Activated CD4-positive, alpha-beta T cell treated with anti-CD3 and anti-CD28 coated beads, Interleukin-2, Interleukin-4, amounts not matched to agents 100 ng/mL and 50 ng/mL, durations not matched to agents 16 hours and 8 hours (primary cell): ENCODE measurements at regions not wholly inside any gene's neighbourhood (a gene's known extent, or its start where the extent isn't known, plus 50 kb on each side); places are given as distances from the start of the nearest gene placed in this dataset.

ENCODE experiments used
- DNase-seq: peaks from one replicate; pipeline ENCODE4 v3.0.0-alpha.2; 2020; ENCODE audit warnings: low spot score

DNA sequence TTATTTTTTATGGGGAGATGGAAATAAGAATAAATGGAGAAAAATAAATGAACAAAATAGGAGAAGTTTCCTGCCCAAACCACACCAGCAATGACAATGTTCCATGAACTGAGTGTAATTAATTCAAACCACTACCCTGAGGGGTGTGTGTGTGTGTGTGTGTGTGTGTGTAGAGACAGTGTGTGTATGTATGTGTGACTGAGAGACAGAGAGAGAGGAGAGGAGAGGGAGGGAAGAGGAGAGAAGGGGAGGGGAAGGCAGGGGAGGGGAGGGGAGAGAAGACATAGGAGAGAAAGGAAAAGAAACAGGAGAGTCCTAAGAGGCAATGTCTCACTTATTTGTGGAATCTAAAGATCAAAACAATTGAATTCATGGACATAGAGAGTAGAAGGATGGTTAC is 65.0 kb upstream of the POU2AF1 start:
- DNase-seq: no peak

GRCh38 chr11:111443640-111444039 is 64.6 kb upstream of the POU2AF1 start:
- no peak for DNase-seq

GRCh38 chr11:111443032-111443431 is 64.0 kb upstream of the POU2AF1 start:
- no peak for DNase-seq

DNA sequence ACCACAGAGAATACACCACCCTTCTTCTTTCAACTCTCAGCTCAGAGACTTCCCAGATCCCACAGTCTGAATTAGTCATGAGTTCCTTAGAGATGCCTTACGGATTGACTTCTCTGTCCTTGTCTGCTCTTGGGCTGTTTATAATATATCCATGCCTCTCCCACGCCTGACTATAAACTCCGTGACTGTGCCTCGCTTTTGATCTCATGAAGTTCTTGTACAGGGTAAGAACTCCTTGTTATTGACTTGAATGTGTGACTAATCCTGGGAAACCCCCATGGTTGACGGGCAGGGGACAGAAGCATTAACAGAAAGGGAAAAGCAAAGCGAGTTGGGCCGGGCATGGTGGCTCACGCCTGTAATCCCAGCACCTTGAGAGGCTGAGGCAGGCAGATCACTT is 62.4 kb upstream of the POU2AF1 start:
- peak; percentile 14 for DNase-seq

DNA sequence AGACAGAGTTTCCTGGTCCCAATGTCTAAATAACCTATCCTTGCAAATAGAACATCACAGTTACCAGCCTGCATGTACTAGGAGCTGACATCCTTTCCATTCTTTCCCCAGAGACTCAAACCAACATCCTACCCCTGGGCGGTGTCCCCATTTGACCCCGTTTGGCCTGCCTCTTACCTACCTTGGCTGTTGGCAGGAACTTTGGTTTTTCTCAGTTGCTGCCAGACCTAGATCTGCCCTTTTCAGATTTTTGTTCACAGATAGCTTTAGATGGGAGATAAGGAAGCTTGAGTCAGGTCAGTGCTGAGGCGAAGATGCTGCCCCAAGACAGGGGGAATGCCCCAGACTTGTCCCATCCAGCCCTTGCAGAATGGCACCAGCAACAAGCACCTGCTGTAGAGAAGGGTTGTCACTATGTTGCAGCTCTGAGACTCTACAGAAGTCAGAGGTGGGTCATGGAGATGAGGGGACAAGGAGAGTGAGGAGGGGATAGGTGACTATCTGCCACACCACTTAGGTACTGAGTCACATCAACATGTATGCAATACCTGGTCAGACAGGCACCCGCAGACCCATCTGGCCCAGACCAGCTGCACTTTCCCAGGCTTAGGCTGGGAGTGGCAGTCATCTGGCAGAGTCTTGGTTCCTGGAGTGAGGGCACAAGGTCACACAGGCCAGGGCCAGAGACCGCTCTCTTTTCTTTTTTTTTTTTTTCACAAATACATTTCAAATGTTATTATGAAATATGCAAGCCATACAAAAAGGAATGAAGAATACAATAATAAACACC is 61.5 kb upstream of the POU2AF1 start:
- no peak for DNase-seq

GRCh38 chr11:111439901-111440300 is 60.8 kb upstream of the POU2AF1 start:
- no peak for DNase-seq

DNA sequence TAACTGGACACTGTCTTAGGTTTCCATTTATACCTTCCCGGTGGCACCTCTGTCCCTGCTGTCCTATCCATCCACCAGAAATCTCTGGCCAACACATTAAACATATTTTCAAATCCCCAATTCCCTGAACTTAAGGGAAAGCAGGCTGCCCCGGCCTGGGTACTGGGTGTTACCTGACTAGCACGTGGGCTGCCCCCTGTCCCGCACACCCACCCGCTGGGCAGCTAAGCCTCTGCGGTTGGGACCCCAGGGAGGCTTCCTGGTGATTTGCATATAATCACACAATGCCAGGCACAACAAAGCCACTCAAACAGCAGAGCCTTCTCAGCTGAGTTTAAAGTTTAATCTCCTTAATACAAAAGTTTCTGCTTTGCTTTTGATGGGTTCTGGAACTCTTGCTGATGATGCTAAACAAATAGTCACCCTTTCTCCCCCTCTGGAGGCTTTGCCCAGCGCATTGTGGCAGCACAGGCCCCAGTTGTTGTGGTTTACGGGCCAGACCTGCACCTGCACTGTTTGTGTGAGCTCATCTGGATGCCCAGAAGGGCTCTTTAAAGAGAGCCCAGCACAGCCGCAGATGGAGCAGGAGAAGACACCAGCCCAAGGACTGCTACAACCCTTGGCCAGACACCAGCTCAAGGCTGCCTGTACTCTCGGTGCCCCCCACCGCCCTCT is 59.9 kb upstream of the POU2AF1 start:
- DNase-seq: no peak

DNA sequence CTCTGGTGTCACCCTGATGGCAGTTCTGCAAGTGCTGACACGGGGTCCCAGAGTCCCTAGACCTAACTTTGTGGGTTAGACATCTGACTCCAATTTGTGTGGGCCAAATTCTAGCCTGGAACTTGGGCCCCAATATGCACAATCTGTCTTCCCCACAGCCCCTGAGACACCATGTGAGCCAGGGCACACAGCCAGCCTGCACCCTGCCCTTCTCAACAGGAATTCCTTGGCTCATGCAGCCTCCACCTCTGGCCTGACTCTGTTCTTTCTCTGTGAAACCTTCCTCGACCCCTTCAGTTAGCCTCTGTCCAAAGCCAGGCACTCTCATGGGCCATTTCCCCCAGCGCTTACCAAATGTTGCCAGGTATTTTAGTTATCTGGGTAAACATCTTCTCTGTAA is 59.1 kb upstream of the POU2AF1 start:
- DNase-seq: no peak

- no peak for DNase-seq
Observed at GRCh38 chr11:111435046-111435698, 56.1 kb upstream of the POU2AF1 start.

DNA sequence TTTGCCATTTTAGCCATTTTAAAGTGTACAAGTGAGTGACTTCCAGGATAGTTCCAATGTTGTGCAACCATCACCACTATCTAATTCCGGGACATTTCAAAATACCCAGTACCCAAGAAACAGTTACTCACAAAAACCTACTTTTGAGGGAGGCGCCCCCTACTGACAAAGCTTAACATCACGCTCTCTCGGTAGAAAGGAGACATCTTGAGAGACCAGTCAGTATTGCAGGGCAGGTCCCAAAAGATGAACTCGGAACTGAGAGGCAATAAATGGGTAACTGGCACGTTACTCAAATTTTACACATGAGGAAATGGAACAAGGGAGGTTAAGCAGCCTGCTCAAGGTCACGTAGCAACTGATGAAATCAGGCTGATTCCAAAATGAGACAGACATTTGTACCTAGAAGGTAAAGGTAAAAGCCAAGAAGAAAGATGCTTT is 50.0 kb upstream of the POU2AF1 start:
- peak; percentile 75 for DNase-seq
